ENCODE measurements at regions not wholly inside any gene's neighbourhood (a gene's known extent, or its start where the extent isn't known, plus 50 kb on each side); places are given as distances from the start of the nearest gene placed in this dataset.
"Not testable (repeated sequence)": the region's sequence is repeated elsewhere in the genome, so short reads cannot be mapped to it uniquely, and the experiment has no call there.

DNA sequence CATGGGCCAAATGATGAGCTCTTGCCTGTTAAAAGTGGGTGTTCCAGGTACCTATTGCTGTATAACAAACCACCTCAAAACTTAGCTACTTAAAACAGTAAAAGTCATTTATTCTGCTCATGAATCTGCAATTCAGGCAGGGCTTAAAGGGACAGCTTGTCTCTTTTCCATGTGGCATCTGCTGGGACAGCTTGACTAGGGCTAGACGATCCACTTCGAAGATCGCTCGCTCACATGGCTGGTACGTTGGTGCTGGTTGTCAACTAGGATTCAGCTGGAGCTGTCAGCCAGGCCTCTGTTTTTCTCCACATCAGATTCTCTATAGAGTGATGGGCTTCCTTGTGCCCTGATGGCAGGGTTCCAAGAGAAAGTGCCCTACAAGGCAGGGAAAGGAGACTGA is 581.3 kb downstream of the NTRK3 start:
- DNase-seq (ENCODE audit: low read depth) = no peak

GRCh38 chr15:87672309-87673288 is 583.9 kb downstream of the NTRK3 start:
- peak; percentile 64 for DNase-seq (ENCODE audit: low read depth)

GRCh38 chr15:87671289-87671688 is 585.2 kb downstream of the NTRK3 start:
- DNase-seq (ENCODE audit: low read depth) = no peak

DNA sequence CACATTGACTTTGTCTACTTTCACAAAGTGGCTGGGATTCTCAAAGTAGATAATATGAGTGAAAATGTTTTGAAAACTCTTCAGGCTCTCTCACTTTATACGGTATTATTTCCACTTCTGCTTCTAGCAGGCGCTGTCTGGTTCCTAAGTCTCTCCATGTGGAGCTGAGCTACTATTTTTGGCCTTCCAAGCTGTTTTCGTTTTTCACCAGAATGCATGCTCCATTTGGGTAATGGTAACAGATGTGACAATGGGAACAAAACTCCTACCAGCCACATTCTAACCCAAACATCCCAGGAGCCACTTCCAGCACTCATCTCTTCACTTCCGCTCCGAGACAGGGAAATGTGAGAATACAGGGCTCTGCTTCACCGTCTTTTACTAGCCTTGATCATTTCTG is 586.7 kb downstream of the NTRK3 start:
- DNase-seq (ENCODE audit: low read depth) = peak; percentile 20

- peak; percentile 95 for DNase-seq (ENCODE audit: low read depth)
Observed at GRCh38 chr15:87668768-87669564, 587.6 kb downstream of the NTRK3 start.

DNA sequence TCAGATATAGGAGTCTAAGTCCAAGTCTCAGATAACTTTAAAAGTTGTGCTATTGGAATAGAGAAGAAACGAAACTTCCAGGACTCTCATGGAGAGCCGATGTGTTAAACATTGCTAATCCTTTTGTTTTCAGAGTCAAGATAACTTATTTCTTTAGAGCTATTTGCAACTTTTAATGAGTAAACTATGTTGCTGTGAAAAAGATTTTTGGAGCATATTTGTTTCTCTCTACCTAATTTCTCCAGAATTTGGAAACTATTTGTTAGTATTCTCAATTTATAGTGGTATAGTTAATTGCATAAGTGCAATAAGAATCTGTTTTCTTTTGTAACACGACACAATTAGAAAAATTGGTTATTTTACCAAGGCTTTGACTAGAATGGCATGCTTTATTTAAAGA is 588.9 kb downstream of the NTRK3 start:
- DNase-seq (ENCODE audit: low read depth) = no peak

GRCh38 chr15:87662575-87662974 is 594.0 kb downstream of the NTRK3 start:
- no peak for DNase-seq (ENCODE audit: low read depth)

DNA sequence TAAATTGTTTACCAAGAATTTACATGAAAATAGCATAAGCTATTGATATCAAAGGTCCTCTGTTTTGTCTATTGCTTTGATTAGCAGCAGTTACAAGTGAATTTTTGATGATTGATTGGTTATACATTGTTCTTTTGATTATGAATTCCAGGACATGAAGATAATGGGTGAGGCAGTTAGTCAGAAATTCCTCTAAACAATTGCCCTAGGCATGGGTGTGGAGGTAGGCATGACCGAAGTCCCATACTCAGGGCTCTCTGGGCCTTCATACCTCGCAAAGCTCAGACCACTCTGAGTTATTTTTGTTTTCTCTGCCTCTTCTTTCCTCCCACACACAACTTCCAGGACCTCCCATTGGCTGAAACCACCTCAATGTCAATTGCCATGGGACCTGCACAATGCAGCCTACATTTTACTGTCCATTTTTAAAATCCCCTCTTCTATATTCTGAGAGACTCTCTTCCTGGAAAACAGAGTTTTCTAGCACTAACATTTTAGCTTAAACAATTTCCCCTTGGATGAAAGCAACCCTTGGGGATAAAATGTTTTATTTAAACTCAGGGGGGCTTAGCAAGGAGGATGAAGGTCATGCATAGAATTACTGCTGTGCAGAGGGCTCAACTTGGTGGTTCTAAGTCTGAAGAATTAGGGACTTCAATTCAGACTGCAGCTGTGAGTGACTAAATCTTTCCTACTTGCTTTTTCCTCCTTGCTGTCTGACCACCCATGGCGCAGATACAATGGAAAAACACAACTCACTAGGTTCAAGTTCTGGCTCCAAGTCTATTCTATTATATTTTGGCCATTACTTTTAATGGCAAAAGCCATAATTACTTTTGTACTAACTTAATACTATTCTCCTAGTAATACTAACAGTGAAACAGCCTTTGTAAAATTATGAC is 594.8 kb downstream of the NTRK3 start:
- peak; percentile 49 for DNase-seq (ENCODE audit: low read depth)

DNA sequence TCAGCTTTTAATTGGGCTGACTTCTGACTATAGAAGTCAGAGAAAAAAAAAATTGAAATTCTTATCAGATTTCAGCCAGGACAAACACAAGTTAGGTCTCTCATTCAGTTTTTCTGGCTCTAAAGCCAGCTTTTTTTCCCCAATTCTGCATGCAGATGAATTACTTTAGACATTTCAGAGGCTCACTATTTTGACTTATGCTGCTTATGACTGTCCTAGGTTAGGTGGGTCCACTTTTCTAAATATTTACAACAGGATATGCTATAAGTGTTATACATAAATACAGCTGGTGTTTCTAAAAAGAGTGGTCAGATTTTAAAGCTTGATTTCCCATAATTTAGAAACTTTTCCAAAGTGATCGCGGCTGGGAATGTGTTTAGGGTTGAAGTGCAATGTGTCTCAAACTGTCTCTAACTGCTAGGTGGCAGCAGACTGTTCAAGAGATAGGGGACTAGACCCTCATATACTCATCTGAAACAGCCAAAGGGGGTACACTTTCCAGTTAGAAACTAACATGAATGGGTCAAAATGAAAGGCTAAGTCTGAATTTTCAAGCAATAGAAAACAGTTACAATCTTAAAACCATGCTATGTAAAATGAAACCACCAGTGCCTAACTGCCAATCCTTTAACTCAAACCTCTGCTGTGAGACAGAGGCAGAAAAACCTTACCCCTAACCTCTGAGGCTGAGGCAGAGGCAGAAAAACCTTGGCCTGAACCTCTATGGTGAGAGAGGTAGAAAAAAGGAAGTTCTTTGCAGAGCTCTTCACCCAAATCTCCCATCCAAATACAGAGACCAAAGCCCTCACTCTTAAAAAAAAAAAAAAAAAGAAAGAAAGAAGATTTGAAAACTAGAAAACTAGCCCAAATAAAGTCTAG is 596.0 kb downstream of the NTRK3 start:
- peak; percentile 17 for DNase-seq (ENCODE audit: low read depth)

GRCh38 chr15:87656372-87656771 is 600.2 kb downstream of the NTRK3 start:
- no peak for DNase-seq (ENCODE audit: low read depth)

DNA sequence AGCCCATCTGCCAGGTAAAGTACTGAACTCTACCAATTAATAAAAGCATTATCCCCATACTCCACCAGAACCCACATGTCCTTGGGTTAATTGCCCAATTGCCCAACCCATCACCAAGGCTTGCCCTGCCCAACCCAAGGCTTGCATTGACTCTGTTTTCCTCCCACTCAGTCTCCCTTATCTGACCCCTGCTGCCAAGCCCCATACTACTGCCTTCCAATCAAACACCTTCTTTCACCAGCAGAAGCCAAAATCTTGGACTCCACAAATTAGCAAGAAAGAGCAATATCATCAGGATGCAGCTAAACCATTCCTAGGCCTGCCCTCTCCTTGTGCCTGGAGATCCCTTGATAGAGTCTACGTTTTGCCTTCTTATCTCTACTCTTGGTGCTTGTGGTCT is 602.9 kb downstream of the NTRK3 start:
- DNase-seq (ENCODE audit: low read depth) = no peak

DNA sequence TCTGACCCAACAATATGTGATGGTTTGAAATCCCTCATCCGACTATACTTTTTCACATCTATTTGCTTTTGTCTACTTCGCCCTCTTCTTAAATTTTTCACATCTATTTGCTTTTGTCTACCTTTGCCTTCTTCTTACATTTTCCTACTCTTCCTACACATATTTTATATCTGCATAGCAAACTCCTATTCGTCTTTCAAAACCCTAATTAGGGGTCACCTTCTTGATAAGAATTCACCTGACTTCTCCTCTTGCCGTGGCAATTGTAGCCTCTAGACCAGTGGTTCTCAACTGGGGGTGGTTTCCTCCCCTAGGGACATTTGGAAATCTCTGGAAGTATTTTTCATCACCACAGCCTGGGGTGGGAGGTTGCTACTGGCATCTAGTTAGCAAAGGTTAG is 607.4 kb downstream of the NTRK3 start:
- DNase-seq (ENCODE audit: low read depth) = no peak

GRCh38 chr15:87648278-87648677 is 608.3 kb downstream of the NTRK3 start:
- DNase-seq (ENCODE audit: low read depth) = no peak

DNA sequence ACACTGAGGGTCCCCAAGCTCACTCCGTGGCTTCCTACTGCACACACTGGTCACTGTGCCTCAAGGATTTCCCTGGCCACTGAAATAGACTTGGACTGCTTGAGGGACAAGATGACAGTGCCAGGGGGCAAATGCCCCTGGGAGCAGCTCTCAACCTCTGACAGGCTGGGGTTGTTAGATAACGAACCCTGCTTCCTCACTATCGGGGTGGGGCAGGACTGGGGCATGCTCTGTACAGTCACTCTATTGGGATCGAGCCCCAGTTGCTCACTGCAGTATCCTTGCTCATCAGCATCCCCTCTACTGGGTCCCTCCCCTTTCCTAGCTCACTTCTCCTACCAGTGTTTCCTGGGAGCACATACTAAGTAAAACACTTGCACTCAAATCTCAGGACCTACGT is 610.8 kb downstream of the NTRK3 start:
- DNase-seq (ENCODE audit: low read depth) = no peak

- not testable (repeated sequence) for DNase-seq (ENCODE audit: low read depth)
Observed at GRCh38 chr15:87642997-87643396, 613.5 kb downstream of the NTRK3 start.

DNA sequence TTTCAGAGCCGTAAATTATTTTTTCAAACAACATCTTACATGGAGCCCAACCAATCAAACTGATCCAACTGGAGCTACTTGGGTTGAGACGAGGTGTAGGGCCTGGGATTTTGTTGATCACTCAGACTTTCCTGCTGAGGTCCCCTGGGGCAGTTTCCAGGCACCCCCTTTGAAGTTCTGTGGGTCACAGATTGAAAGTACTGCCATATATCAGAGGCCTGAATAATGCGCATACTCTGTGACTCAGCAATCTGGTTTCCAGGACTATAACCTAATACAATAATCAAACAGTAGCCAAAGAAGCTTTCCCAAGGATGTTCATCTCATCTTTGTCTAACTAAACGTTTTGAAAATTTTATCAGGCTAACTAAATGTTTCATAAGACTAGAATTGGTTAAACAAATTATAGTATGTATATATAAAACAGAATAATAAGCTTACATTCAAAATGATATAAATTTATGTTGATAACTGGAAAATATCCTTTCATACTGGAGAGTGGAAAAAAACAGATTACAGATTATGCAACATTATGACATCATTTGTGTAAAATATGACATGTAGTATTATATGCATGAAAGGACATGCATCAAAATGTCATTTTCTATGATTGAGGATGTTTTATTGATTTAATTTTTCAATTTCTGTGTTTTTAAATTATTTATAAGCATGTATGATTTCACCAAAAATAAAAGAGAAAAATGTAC is 617.1 kb downstream of the NTRK3 start:
- peak; percentile 44 for DNase-seq (ENCODE audit: low read depth)

DNA sequence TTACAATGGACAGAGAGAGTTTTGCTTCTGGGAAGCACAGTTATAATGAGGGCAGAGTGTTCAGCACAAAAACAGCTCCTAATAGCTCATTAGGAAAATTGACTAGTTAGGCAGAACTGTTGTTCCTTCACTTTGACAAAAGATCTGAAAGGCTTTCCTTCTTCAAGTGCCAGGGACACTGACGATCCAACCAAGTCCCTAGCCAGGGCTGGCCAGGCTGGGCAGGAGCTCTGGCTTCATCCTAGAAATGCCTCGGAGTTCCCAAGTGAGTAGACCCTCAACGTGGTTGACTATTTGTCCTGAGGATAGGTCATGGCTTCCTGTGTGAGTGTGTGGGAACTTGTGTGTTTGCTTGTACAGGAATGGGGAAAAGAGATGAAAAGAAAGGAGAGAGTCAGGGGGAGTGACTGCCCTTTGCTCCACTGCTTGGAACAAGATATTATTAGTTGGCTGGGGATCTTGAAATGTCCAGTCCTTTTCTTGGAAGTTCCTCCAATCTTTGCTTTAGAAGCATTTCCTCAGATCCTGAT is 617.9 kb downstream of the NTRK3 start:
- DNase-seq (ENCODE audit: low read depth) = no peak

DNA sequence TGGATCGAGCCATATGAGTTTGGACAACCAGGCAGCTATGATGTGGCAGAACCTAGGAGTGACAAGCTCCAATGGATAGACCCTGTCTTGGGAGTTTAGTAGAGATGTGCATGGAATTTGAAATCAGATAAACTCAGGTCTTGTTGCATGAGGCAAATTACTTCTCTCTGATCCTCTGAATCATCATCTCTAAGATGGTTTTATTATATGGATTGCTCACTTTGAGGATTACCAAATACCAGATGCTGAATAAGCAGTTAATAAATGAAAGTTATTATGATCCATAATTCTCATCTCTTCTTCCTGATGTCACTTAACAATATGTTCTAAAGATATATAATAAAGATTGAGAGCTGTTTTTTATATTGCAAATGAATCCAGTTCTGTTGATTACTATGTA is 622.2 kb downstream of the NTRK3 start:
- DNase-seq (ENCODE audit: low read depth) = no peak

DNA sequence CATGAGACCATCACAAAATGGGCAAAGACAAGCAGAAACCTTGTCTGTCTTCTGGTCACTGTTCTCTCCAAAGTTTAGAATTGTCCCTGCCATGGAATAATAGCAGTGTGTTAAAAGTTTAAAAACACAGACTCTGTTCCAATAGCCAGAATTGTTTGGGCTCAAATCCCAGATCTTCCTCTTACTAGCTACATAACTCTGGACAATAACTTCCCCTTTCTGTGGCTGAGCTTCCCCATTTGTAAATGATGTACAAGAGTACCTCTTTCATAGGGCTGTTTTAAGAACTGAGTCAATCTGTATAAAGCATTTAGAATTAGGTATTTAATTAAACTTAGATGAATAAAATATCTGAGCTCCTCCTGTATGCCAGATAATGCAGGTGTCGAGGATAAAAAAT is 623.0 kb downstream of the NTRK3 start:
- no peak for DNase-seq (ENCODE audit: low read depth)

DNA sequence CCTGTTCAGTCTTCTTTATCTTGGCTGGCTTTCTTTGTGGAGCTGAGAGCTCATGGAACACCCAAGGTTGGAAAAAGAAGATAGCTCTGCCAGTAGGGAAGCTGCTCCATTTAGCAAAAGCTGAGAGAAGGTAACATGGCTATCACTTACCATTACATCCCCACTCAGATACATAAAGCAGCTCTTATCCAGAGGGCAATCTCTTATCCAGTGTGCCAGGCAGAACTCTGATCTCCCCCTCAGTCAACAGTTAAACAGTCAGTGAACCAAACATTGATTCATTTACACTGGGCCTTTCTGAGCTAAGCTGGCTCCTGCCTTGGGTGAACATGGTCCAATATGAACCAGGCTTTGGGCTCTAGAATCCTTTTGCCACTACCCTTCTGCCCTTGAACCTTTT is 624.2 kb downstream of the NTRK3 start:
- no peak for DNase-seq (ENCODE audit: low read depth)

Data from M059J (cell line).